ENCODE measurements at regions not wholly inside any gene's neighbourhood (a gene's known extent, or its start where the extent isn't known, plus 50 kb on each side); places are given as distances from the start of the nearest gene placed in this dataset.

DNA sequence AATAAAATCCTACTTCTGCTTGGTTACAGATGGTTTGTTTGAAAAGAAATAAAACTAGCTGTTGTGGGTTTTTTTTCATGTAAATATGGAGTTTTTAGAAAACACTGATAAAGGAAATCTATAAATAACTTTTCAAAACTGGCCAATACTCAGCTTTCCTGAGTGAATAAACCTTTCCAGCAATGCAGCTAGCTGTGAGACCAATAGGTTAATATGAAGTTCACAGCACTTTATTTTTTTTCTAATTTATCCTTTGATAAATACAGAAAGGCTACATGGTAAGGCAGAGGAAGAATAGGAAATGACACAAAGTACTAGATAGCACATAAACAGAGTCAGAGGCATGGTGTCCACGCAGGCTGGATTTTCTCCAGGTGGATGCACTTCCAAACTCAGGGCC is 154.0 kb downstream of the COG6 start:
- Histone ChIP-seq H3K36me3 (ENCODE audit: insufficient read depth, low read length) (no peaks in the 10 kb centered on the region), H2AFZ (ENCODE audit: low read length) (no peak overlapping the region), H3K9me3 (ENCODE audit: low read length) (no peaks in the 10 kb centered on the region), H4K20me1 (ENCODE audit: insufficient read depth, low read length) (no peaks in the 10 kb centered on the region), H3K4me2 (ENCODE audit: low read length) (no peak overlapping the region), H3K27ac (ENCODE audit: low read depth, low read length, poor library complexity, severe bottlenecking) (no peak overlapping the region), H3K79me2 (ENCODE audit: insufficient read depth, low read depth, low read length) (no peaks in the 10 kb centered on the region), H3K4me1 (ENCODE audit: insufficient read depth, low read length, poor library complexity, severe bottlenecking) (no peaks in the 10 kb centered on the region), H3K9me2 (ENCODE audit: insufficient read depth, low read length) (no peaks in the 10 kb centered on the region), H3K4me3 (ENCODE audit: low read depth, low read length, poor library complexity, severe bottlenecking) (no peak overlapping the region)
- ChIA-PET CTCF (ENCODE audit: unreplicated experiment) (no interaction called here), POLR2A (no interaction called here)
- intact Hi-C loops (cut with micrococcal nuclease; ENCODE audit: unreplicated experiment) = no loop called here
- TF ChIP-seq, protein P1, sequence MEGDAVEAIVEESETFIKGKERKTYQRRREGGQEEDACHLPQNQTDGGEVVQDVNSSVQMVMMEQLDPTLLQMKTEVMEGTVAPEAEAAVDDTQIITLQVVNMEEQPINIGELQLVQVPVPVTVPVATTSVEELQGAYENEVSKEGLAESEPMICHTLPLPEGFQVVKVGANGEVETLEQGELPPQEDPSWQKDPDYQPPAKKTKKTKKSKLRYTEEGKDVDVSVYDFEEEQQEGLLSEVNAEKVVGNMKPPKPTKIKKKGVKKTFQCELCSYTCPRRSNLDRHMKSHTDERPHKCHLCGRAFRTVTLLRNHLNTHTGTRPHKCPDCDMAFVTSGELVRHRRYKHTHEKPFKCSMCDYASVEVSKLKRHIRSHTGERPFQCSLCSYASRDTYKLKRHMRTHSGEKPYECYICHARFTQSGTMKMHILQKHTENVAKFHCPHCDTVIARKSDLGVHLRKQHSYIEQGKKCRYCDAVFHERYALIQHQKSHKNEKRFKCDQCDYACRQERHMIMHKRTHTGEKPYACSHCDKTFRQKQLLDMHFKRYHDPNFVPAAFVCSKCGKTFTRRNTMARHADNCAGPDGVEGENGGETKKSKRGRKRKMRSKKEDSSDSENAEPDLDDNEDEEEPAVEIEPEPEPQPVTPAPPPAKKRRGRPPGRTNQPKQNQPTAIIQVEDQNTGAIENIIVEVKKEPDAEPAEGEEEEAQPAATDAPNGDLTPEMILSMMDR (conservative IDR thresholded peaks at IDR 0.05; ENCODE audit: low read length) = no peak
- no peak for TF ChIP-seq EZH2phosphoT487 (IDR thresholded peaks at IDR 0.05; ENCODE audit: borderline replicate concordance, low read depth, low read length)
- DNase-seq (ENCODE audit: low spot score) = no peak
- BruUV-seq (replicated peaks) = no TSS peak

DNA sequence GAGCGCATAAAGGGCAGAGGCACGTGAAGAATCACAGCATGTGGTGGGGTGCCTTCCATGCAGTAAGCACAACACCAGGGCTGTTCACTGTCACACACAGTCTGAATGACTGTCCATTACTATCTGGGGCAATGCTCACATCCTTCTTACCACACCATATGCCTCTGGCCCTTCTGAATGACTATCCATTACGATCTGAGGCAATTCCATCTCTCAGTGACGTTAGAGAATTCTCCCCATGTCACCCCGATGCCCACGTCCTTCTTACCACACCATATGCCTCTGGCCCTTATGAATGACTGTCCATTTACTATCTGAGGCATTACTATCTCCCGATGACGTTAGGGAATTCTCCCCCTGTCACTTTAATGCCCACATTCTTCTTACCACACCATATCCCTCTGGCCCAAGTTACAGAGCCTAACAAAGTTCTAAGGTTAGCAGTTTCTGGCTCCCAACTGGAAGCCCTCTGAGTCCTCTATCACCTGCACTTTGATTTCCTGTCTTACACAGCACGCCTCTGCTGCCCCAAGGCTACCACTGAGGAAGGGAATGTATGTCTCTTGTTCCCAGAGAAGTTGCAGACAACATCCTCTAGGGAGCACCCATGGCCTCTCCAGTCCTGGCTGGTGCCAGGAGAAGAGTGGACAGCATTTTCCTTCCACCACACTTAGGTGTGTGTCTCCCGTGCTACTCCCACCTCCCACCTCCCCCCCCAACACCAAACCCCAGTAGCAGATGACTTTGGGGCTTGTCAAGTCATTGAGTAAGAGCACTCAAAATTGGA is 154.8 kb downstream of the COG6 start:
- no peak overlapping the region for H3K27ac ChIP-seq (ENCODE audit: low read depth, low read length, poor library complexity, severe bottlenecking)
- POLR2A ChIA-PET = no interaction called here
- no peak for DNase-seq (ENCODE audit: low spot score)
- intact Hi-C loops (cut with micrococcal nuclease; ENCODE audit: unreplicated experiment) = no loop called here
- no peaks in the 10 kb centered on the region for H3K4me1 ChIP-seq (ENCODE audit: insufficient read depth, low read length, poor library complexity, severe bottlenecking)
- no peaks in the 10 kb centered on the region for H3K79me2 ChIP-seq (ENCODE audit: insufficient read depth, low read depth, low read length)
- H4K20me1 ChIP-seq (ENCODE audit: insufficient read depth, low read length) = no peaks in the 10 kb centered on the region
- BruUV-seq (replicated peaks) = no TSS peak
- no peaks in the 10 kb centered on the region for H3K36me3 ChIP-seq (ENCODE audit: insufficient read depth, low read length)
- no peaks in the 10 kb centered on the region for H3K9me2 ChIP-seq (ENCODE audit: insufficient read depth, low read length)
- no peak overlapping the region for H3K4me3 ChIP-seq (ENCODE audit: low read depth, low read length, poor library complexity, severe bottlenecking)
- CTCF ChIA-PET (ENCODE audit: unreplicated experiment) = no interaction called here
- no peaks in the 10 kb centered on the region for H3K9me3 ChIP-seq (ENCODE audit: low read length)
- no peak for TF ChIP-seq EZH2phosphoT487 (IDR thresholded peaks at IDR 0.05; ENCODE audit: borderline replicate concordance, low read depth, low read length)
- TF ChIP-seq, protein P1 (conservative IDR thresholded peaks at IDR 0.05; ENCODE audit: low read length) = no peak
- no peak overlapping the region for H2AFZ ChIP-seq (ENCODE audit: low read length)
- H3K4me2 ChIP-seq (ENCODE audit: low read length) = no peak overlapping the region

DNA sequence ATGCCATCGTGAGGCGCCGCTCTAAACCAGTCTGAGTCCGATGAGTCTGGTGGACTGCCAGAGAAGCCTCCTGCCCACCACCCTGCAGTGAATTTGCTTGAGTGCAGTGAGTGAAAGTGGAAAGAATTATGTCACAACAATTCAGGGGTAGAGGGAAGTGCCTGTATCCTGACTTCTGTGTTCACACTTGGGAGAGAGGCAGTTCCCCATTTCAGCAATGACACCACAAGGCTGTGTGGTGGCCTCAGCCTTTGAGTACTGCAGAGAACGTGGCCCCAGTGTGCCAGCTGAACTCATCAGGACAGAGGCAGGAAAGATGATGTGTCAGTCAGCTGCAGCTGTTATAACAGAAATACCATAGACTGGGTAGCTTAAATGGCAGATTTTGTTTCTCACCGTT is 155.6 kb downstream of the COG6 start:
- Histone ChIP-seq H3K79me2 (ENCODE audit: insufficient read depth, low read depth, low read length) (no peaks in the 10 kb centered on the region), H3K4me3 (ENCODE audit: low read depth, low read length, poor library complexity, severe bottlenecking) (no peak overlapping the region), H3K36me3 (ENCODE audit: insufficient read depth, low read length) (no peaks in the 10 kb centered on the region), H2AFZ (ENCODE audit: low read length) (no peak overlapping the region), H4K20me1 (ENCODE audit: insufficient read depth, low read length) (no peaks in the 10 kb centered on the region), H3K27ac (ENCODE audit: low read depth, low read length, poor library complexity, severe bottlenecking) (no peak overlapping the region), H3K9me2 (ENCODE audit: insufficient read depth, low read length) (no peaks in the 10 kb centered on the region), H3K4me1 (ENCODE audit: insufficient read depth, low read length, poor library complexity, severe bottlenecking) (no peaks in the 10 kb centered on the region), H3K4me2 (ENCODE audit: low read length) (no peak overlapping the region), H3K9me3 (ENCODE audit: low read length) (no peaks in the 10 kb centered on the region)
- intact Hi-C loops (cut with micrococcal nuclease; ENCODE audit: unreplicated experiment) = no loop called here
- DNase-seq (ENCODE audit: low spot score) = no peak
- ChIA-PET POLR2A (no interaction called here), CTCF (ENCODE audit: unreplicated experiment) (no interaction called here)
- no TSS peak for BruUV-seq (replicated peaks)
- TF ChIP-seq, protein P1 (conservative IDR thresholded peaks at IDR 0.05; ENCODE audit: low read length) = no peak
- TF ChIP-seq EZH2phosphoT487 (IDR thresholded peaks at IDR 0.05; ENCODE audit: borderline replicate concordance, low read depth, low read length) = no peak
